GM21619 (cell line): ENCODE measurements at regions not wholly inside any gene's neighbourhood (a gene's known extent, or its start where the extent isn't known, plus 50 kb on each side); places are given as distances from the start of the nearest gene placed in this dataset.

ENCODE experiments used
- ATAC-seq: cut with Tn5 transposase; IDR thresholded peaks from one replicate; pipeline ENCODE4 v1.9.1; 2021; ENCODE audit not compliant: unreplicated experiment

- no peak for ATAC-seq
These were observed 309.8 kb downstream of the COG6 start for GRCh38 chr13:39965309-39965708.

- ATAC-seq = no peak
These were observed 311.9 kb downstream of the COG6 start for GRCh38 chr13:39967199-39967959.

GRCh38 chr13:39968646-39969475, 313.4 kb downstream of the COG6 start:
- ATAC-seq = no peak

GRCh38 chr13:39970177-39970846, 314.9 kb downstream of the COG6 start:
- no peak for ATAC-seq

DNA sequence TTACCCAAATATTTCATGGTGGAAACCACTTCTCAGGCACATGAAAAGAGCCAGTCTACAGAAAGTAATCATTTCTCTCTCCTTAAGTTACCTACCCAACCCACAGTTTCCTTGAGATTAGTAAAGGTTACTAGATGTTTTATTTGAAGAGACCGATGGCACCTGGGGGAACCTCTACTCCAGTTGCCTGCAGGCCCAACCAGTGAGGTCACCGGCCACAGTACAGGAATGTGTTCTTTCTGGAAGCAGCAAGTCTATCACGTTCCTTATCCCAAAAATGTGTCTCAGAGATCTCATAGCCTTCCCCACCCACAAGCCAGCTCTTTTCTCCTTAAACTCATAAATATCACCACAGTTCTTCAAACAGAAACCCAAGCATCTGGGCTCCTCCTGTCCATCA, 316.1 kb downstream of the COG6 start:
- ATAC-seq = no peak

DNA sequence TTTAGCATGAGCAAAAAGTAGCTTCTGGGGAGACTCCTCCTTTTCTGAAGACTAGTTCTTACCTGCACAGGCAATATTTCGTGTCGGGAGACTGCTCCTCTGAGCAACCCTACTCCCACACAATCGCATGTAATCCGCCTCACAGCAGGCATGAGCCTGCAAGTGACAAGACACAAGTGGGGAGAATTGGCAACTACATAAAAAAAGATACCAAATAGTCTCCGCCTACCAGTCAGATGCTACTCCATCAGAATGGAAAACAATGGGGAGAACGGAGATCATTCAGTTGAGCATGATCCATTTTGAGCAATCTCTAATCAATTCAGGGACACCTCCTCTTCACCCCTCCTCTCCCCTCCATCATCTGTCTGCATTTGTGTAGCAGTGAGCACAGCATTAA, 321.0 kb downstream of the COG6 start:
- no peak for ATAC-seq

DNA sequence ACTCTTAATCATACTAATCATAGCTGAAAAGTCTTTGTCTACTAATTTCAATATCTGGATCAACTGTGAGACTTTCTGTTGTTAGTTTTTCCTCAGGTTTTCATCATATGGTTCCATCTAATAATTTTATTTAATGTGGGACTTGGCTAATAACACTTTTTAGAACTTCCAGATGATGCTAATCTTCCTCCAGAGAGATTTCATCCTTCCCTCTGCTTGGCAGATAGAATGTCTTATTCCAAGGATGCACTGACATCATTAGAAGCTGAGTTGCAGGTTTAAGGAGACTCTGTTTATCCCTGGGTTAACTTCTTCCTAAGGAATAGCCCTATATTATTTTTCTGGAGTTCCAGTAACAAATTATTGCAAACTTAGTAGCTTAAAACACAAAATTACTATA, 325.6 kb downstream of the COG6 start:
- ATAC-seq = no peak

- ATAC-seq = no peak
These were observed 327.3 kb downstream of the COG6 start for GRCh38 chr13:39982745-39983144.

DNA sequence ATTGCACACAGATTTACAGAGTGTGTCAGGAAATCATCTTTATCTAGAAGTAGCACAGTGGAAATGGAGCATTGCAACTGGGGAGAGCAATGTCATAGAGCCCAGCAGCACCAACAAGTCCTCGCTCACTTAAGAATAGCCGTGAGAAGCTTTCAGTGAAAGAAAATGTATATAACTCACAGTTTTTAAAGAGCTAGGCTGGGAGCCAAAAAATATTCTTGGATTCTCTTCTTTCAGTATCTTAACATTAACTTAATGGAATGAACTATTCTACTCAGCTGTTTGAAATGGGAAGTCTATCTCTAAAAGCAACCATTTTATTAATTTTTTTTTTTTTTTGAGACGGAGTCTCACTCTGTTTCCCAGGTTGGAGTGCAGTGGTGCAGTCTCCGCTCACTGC, 329.6 kb downstream of the COG6 start:
- ATAC-seq = no peak

- ATAC-seq = no peak
These were observed 332.9 kb downstream of the COG6 start for GRCh38 chr13:39988351-39988750.

- ATAC-seq = no peak
These were observed 342.7 kb downstream of the COG6 start for GRCh38 chr13:39998166-39998565.

GRCh38 chr13:40002016-40002415, 346.6 kb downstream of the COG6 start:
- ATAC-seq = no peak

DNA sequence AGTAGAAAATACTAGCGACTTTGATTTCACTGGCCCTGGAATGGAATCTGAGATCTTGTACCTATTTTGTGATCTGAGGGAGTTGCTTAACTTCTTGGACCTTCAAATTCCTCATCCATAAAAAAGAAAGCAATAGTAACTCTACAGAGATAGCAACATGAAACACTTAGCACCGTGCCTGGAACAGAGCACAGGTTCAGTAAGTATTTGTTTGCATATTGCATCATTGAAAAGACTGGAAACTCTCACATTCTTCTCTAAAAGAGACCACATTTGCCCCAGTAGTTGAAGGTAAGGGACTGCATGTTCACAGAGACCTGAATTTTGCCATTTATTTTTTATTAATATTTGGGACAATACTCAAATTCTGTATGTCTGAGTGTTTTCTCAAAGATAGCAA, 358.1 kb downstream of the COG6 start:
- no peak for ATAC-seq

GRCh38 chr13:40016953-40017660, 361.6 kb downstream of the COG6 start:
- no peak for ATAC-seq

- ATAC-seq = no peak
These were observed 362.3 kb downstream of the COG6 start for GRCh38 chr13:40017662-40018262.

DNA sequence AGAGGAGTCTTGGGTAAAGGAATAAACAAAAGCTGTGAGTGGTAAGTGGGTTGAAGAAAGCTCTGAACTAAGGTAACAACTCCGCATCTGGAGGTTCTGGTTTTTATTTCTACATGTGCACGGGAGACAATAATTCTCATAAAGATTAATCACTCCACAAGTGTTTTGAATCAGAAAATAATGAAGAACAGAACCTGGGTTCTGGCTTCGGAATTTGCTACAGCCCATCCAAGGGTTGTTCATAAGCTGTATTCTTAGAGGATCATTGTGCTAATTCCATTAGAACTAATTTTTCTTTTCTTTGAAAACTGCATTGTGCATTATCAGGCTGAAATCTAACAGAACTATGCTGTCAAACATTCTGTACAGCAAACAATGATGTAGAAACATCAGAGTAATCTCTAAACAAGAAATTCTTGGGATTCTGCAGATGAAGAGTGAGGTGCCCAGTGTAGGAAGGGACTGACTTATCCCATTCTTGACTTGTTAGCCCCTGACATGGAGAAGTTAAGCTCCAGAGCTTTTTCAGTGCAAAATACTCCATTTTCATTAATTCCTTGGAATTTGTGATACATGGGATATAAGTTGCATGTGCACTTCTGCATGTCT, 368.2 kb downstream of the COG6 start:
- ATAC-seq = no peak

DNA sequence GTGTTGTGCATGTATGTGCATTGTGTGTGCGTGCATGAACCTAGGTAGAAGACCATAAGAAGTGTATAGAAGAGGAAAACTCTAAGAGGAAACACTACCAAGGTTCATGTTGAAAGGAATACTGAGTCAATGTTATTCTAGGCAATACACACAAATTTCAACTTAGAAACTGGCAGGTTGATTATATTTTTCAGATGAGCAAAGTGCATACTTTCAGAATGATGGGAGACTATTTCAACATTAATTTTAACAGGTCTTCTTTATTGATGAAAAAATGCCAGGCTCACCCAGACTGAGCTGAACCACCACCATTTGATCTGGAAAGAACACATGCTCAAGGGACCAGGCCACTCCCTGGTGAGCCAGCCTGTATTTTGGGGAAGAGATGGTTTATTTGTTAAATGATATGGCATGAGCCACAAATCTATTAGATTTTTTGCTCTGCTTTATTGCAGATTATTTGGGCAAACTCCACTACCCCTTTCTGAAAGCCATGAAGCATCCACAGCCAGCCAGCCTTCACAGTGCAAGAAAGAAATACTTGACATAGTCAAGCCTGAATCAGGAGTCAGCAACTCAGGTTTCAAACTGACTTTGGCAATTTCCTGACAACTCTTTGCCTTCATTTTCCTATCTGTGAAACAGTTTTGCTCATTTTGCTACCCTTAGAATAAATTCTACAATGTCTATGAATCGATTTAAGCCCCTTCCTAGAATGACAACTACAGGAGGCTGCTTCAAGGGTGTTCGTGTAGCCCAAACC, 368.9 kb downstream of the COG6 start:
- no peak for ATAC-seq

DNA sequence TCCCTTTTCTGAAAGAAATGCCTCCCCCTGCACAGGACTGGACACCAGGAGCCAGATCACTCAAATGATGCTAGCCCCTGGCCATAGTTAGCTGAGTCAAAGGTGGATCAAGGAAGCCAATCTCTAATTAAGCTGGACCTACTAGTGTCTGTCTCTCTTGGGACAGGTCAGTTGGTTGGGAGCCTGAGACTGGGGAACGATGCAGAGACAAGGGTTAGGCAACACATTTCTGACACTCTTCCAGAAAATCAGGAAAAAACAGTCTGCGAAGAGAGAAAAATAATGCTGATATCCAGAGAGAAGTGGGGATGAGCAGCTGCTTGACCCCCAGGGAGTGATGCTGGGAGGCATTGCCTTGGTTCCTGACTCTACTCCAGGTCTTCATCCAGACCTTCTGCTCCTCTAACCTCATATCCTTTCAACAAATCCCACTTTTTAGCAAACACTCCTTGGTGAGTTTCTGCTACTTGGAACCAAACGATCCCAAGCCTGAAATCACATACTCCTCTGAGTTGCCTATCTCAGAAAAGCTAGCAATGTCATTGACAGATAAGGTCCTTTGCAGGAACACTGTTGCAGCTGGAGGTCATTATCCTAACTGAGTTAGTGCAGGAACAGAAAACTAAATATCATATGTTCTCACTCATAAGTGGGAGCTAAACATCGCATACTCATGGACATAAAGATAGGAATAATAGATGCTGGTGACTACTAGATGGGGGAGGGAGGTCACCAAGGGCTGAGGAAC, 369.7 kb downstream of the COG6 start:
- ATAC-seq = no peak

- peak; percentile 93 for ATAC-seq
These were observed 370.7 kb downstream of the COG6 start for GRCh38 chr13:40026174-40026585.
